ENCODE measurements at regions not wholly inside any gene's neighbourhood (a gene's known extent, or its start where the extent isn't known, plus 50 kb on each side); places are given as distances from the start of the nearest gene placed in this dataset.

DNA sequence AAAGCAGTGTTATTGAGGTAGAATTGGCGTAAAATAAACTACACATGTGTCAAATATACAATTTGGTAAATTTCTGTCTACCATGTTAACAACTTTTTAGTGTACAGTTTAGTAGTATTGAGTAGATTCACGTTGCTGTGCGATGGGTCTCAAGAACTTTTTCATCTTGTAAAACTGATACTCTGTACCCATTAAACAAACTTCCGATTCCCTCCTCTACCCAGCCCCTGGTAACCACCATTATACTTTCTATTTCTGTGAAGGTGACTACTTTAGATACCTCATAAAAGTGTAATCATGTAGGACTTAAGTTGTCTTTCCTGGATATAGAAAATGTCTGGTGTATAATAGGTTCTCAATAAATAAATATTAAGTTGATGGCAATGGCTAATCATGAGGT, 408.5 kb upstream of the POT1 start:
- Histone ChIP-seq H3K27ac (no peak overlapping the region), H3K36me3 (replicated peaks; ENCODE audit: insufficient read depth, low read depth) (no peaks in the 10 kb centered on the region), H3K9me3 (ENCODE audit: low read depth) (no peaks in the 10 kb centered on the region), H3K27me3 (no peaks in the 10 kb centered on the region), H2AFZ (no peak overlapping the region), H3K4me3 (no peak overlapping the region), H4K20me1 (ENCODE audit: insufficient read depth, poor library complexity, severe bottlenecking) (no peaks in the 10 kb centered on the region), H3K4me1 (ENCODE audit: insufficient read depth) (no peaks in the 10 kb centered on the region), H3K4me2 (no peak overlapping the region), H3K9me2 (replicated peaks; ENCODE audit: insufficient read depth) (no peaks in the 10 kb centered on the region), H3K79me2 (no peaks in the 10 kb centered on the region)
- WGBS (ENCODE audit: low lambda C conversion rate, missing lambda C conversion rate) = 90% methylated on average over 4 of the region's 4 CpGs
- no peak for DNase-seq (ENCODE audit: low spot score)
- no peak for TF ChIP-seq EZH2phosphoT487 (IDR thresholded peaks at IDR 0.05; ENCODE audit: low read depth, severe bottlenecking, unreplicated experiment)
- TF ChIP-seq EZH2 (IDR thresholded peaks at IDR 0.05; ENCODE audit: borderline replicate concordance) = no peak
- TF ChIP-seq, protein P1, sequence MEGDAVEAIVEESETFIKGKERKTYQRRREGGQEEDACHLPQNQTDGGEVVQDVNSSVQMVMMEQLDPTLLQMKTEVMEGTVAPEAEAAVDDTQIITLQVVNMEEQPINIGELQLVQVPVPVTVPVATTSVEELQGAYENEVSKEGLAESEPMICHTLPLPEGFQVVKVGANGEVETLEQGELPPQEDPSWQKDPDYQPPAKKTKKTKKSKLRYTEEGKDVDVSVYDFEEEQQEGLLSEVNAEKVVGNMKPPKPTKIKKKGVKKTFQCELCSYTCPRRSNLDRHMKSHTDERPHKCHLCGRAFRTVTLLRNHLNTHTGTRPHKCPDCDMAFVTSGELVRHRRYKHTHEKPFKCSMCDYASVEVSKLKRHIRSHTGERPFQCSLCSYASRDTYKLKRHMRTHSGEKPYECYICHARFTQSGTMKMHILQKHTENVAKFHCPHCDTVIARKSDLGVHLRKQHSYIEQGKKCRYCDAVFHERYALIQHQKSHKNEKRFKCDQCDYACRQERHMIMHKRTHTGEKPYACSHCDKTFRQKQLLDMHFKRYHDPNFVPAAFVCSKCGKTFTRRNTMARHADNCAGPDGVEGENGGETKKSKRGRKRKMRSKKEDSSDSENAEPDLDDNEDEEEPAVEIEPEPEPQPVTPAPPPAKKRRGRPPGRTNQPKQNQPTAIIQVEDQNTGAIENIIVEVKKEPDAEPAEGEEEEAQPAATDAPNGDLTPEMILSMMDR (IDR thresholded peaks at IDR 0.05; ENCODE audit: poor library complexity) = no peak

DNA sequence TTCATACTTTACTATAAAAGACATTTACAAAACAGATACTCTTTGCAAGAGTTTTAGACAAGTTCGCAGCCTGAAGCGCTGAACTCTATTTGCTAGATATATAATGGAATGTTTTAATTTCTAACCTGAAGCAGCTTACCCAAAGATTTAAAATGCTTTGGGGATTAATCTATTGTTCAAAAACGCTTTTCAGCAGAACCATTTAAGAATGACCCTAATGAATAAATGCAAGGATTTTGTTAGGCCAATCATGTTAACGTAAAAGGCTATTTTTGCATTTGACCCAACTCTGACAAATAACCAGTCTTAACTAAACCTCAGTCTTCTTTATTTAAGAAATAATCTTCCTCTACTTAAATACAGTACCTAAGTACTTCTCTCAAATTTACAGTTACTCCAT, 406.7 kb upstream of the POT1 start:
- TF ChIP-seq EZH2phosphoT487 (IDR thresholded peaks at IDR 0.05; ENCODE audit: low read depth, severe bottlenecking, unreplicated experiment) = no peak
- TF ChIP-seq EZH2 (IDR thresholded peaks at IDR 0.05; ENCODE audit: borderline replicate concordance) = no peak
- TF ChIP-seq, protein P1 (IDR thresholded peaks at IDR 0.05; ENCODE audit: poor library complexity) = no peak
- no peaks in the 10 kb centered on the region for H3K9me3 ChIP-seq (ENCODE audit: low read depth)
- H2AFZ ChIP-seq = no peak overlapping the region
- no peaks in the 10 kb centered on the region for H3K36me3 ChIP-seq (replicated peaks; ENCODE audit: insufficient read depth, low read depth)
- no peak overlapping the region for H3K27ac ChIP-seq
- no peaks in the 10 kb centered on the region for H3K27me3 ChIP-seq
- H3K4me2 ChIP-seq = no peak overlapping the region
- no peak overlapping the region for H3K4me3 ChIP-seq
- 83% methylated on average over 4 of the region's 4 CpGs for WGBS (ENCODE audit: low lambda C conversion rate, missing lambda C conversion rate)
- H3K9me2 ChIP-seq (replicated peaks; ENCODE audit: insufficient read depth) = no peaks in the 10 kb centered on the region
- H3K4me1 ChIP-seq (ENCODE audit: insufficient read depth) = no peaks in the 10 kb centered on the region
- no peak for DNase-seq (ENCODE audit: low spot score)
- no peaks in the 10 kb centered on the region for H3K79me2 ChIP-seq
- H4K20me1 ChIP-seq (ENCODE audit: insufficient read depth, poor library complexity, severe bottlenecking) = no peaks in the 10 kb centered on the region

DNA sequence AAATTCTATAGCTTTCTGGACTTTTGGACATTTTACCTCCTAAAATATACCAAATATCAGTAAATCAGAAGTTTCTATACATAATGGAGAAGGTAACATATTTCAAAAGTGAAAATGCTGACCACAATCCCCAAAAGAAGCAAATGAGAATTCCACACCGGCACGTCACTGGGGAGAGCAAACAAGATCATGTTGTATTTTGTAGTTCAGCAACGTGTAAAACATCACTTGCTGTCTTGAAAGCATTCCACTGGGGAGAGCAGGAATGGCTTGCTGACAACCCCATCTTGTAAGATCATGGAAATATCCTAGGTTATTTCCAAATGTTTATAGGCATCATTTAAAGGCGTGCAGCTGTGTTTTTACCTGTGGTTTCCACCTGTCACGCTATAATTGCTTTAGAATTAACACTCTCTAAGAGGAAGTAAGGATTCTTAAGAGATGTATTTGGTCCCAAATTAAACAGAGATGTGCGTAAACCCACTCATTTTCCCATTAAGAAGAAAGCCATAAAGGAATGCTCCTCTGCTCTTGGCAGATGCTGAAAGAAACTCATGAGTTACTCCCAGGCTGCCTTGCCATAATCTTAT, 397.1 kb upstream of the POT1 start:
- H3K9me3 ChIP-seq (ENCODE audit: low read depth) = no peaks in the 10 kb centered on the region
- no peak overlapping the region for H3K4me3 ChIP-seq
- no peaks in the 10 kb centered on the region for H3K9me2 ChIP-seq (replicated peaks; ENCODE audit: insufficient read depth)
- no peak overlapping the region for H2AFZ ChIP-seq
- TF ChIP-seq, protein P1 (IDR thresholded peaks at IDR 0.05; ENCODE audit: poor library complexity) = no peak
- TF ChIP-seq EZH2phosphoT487 (IDR thresholded peaks at IDR 0.05; ENCODE audit: low read depth, severe bottlenecking, unreplicated experiment) = no peak
- TF ChIP-seq EZH2 (IDR thresholded peaks at IDR 0.05; ENCODE audit: borderline replicate concordance) = no peak
- H3K27ac ChIP-seq = no peak overlapping the region
- no peak overlapping the region for H3K4me2 ChIP-seq
- 83% methylated on average over 6 of the region's 6 CpGs for WGBS (ENCODE audit: low lambda C conversion rate, missing lambda C conversion rate)
- H3K36me3 ChIP-seq (replicated peaks; ENCODE audit: insufficient read depth, low read depth) = no peaks in the 10 kb centered on the region
- no peaks in the 10 kb centered on the region for H3K4me1 ChIP-seq (ENCODE audit: insufficient read depth)
- no peaks in the 10 kb centered on the region for H3K79me2 ChIP-seq
- no peaks in the 10 kb centered on the region for H4K20me1 ChIP-seq (ENCODE audit: insufficient read depth, poor library complexity, severe bottlenecking)
- no peaks in the 10 kb centered on the region for H3K27me3 ChIP-seq
- DNase-seq (ENCODE audit: low spot score) = no peak

Data from hepatocyte (in vitro differentiated cells).